Caco-2 (cell line): ENCODE measurements at regions not wholly inside any gene's neighbourhood (a gene's known extent, or its start where the extent isn't known, plus 50 kb on each side); places are given as distances from the start of the nearest gene placed in this dataset.

Source experiments
- BruUV-seq: library from RNA; stranded (reverse); fragments of 400-500 nt; replicated peaks from 2 replicates; lab custom pipeline; 2021; lab: Mats Ljungman, UMichigan
- CTCF ChIA-PET: fragments of 300-600 bp; sonication (Branson Sonifier 250); formaldehyde crosslinking; loops from one replicate; lab custom pipeline; 2022; ENCODE audit warnings: antibody characterized with exemption; lab: Charles Lee
- POLR2A ChIA-PET: fragments of 300-600 bp; sonication (Branson Sonifier 250); formaldehyde crosslinking; loops from one replicate; lab custom pipeline; 2022; ENCODE audit warnings: antibody characterized with exemption; lab: Charles Lee
- DNase-seq, 2 experiments: peaks; one replicate each; pipeline versions ENCODE4 v3.0.0 to v3.0.0-alpha.2; 2020 to 2022
- H3K27me3 ChIP-seq: replicated peaks from 2 replicates; pipeline ENCODE4 v1.6.0; 2011; ENCODE audit warnings: low read length; ENCODE audit not compliant: control insufficient read depth, insufficient read depth
- H3K36me3 ChIP-seq: 2 replicates; pipeline ENCODE4 v1.5.1; 2011; ENCODE audit warnings: low read length; ENCODE audit not compliant: control insufficient read depth, insufficient read depth
- H3K4me1 ChIP-seq: fragments of 250-450 bp; sonication (Bioruptor Pico); 2 replicates; pipeline ENCODE4 v1.5.1; 2020; ENCODE audit warnings: mild to moderate bottlenecking
- H3K4me3 ChIP-seq: 2 replicates; pipeline ENCODE4 v1.5.1; 2011; ENCODE audit warnings: low read depth, mild to moderate bottlenecking, control low read depth, low read length
- H3K9me3 ChIP-seq: fragments of 250-450 bp; sonication (Bioruptor Pico); 2 replicates; pipeline ENCODE4 v1.5.1; 2020; ENCODE audit warnings: mild to moderate bottlenecking, moderate library complexity
- H3K27ac Mint-ChIP-seq: one replicate; pipeline ENCODE4 v1.8.0; 2022; ENCODE audit warnings: mixed read lengths; ENCODE audit not compliant: unreplicated experiment
- H3K27me3 Mint-ChIP-seq: one replicate; pipeline ENCODE4 v1.8.0; 2022; ENCODE audit warnings: mixed read lengths; ENCODE audit not compliant: insufficient read depth, unreplicated experiment
- H3K36me3 Mint-ChIP-seq: one replicate; pipeline ENCODE4 v1.8.0; 2022; ENCODE audit warnings: mild to moderate bottlenecking, mixed read lengths; ENCODE audit not compliant: insufficient read depth, unreplicated experiment
- H3K4me1 Mint-ChIP-seq: one replicate; pipeline ENCODE4 v1.8.0; 2022; ENCODE audit warnings: low read depth, mixed read lengths; ENCODE audit not compliant: unreplicated experiment
- H3K4me3 Mint-ChIP-seq: one replicate; pipeline ENCODE4 v1.8.0; 2022; ENCODE audit warnings: mild to moderate bottlenecking, moderate library complexity, mixed read lengths; ENCODE audit not compliant: unreplicated experiment
- H3K9me3 Mint-ChIP-seq: one replicate; pipeline ENCODE4 v1.8.0; 2022; ENCODE audit warnings: mixed read lengths; ENCODE audit not compliant: unreplicated experiment
- CTCF ChIP-seq, 2 experiments: fragments of 200-600 bp in 1 of 2; IDR thresholded peaks; 1 replicate in 1 of 2; 2 replicates in 1 of 2; pipeline versions ENCODE4 v1.5.1 to v1.8.0; 2011 to 2022; ENCODE audit warnings: antibody characterized with exemption in 1 of 2, control low read depth in 1 of 2, inconsistent platforms in 1 of 2, low read depth in 1 of 2, low read length in 1 of 2, mild to moderate bottlenecking in 1 of 2, moderate library complexity in 1 of 2; ENCODE audit not compliant: insufficient read depth in 1 of 2, severe bottlenecking in 1 of 2, unreplicated experiment in 1 of 2
- intact Hi-C: fragments of 100-400 bp; cut with micrococcal nuclease; formaldehyde crosslinking; loops from one replicate; pipeline ENCODE4 v1.10.0; 2022; ENCODE audit not compliant: unreplicated experiment

GRCh38 chr15:93614386-93615104, 525.5 kb upstream of the RGMA start:
- BruUV-seq = no TSS peak

GRCh38 chr15:93613386-93613785, 524.4 kb upstream of the RGMA start:
- no TSS peak for BruUV-seq
- no peak overlapping the region for H3K4me3 ChIP-seq
- H3K36me3 Mint-ChIP-seq = no peaks in the 10 kb centered on the region
- no peaks in the 10 kb centered on the region for H3K4me1 ChIP-seq
- H3K36me3 ChIP-seq = no peaks in the 10 kb centered on the region
- no peaks in the 10 kb centered on the region for H3K27me3 ChIP-seq
- intact Hi-C loops = loop anchor here (10.0 kb wide), 2 partner anchors 511 to 579 kb away; no protein-coding TSS in a partner anchor
- POLR2A ChIA-PET = no interaction called here
- H3K4me3 Mint-ChIP-seq = no peak overlapping the region
- peaks cover 25% of the 10 kb centered on the region for H3K27me3 Mint-ChIP-seq
- H3K27ac Mint-ChIP-seq = no peak overlapping the region
- no peaks in the 10 kb centered on the region for H3K9me3 Mint-ChIP-seq
- DNase-seq = no peak
- no peaks in the 10 kb centered on the region for H3K4me1 Mint-ChIP-seq
- CTCF ChIA-PET = no interaction called here
- TF ChIP-seq CTCF (IDR thresholded peaks at IDR 0.05; ENCODE audit: insufficient read depth in 1 of 2, low read depth in 1 of 2, low read length in 1 of 2, severe bottlenecking in 1 of 2, unreplicated experiment in 1 of 2) = no peak
- H3K9me3 ChIP-seq = no peaks in the 10 kb centered on the region

More at GRCh38 chr15:93614386-93615104, 525.5 kb upstream of the RGMA start:
- intact Hi-C loops = loop anchor here (10.0 kb wide), 2 partner anchors 510 to 580 kb away; no protein-coding TSS in a partner anchor
- ChIA-PET POLR2A (no interaction called here), CTCF (interaction anchor here (0.7 kb wide), 1 partner anchor 12 kb away, joined by 3 read pairs; no protein-coding TSS in a partner anchor)
- Mint-ChIP-seq H3K4me1 (no peaks in the 10 kb centered on the region), H3K9me3 (no peaks in the 10 kb centered on the region), H3K27ac (no peak overlapping the region), H3K36me3 (no peaks in the 10 kb centered on the region), H3K4me3 (no peak overlapping the region), H3K27me3 (peaks cover 25% of the 10 kb centered on the region)
- Histone ChIP-seq H3K4me1 (no peaks in the 10 kb centered on the region), H3K4me3 (no peak overlapping the region), H3K9me3 (no peaks in the 10 kb centered on the region), H3K36me3 (no peaks in the 10 kb centered on the region), H3K27me3 (no peaks in the 10 kb centered on the region)
- no peak for TF ChIP-seq CTCF (IDR thresholded peaks at IDR 0.05; ENCODE audit: insufficient read depth in 1 of 2, low read depth in 1 of 2, low read length in 1 of 2, severe bottlenecking in 1 of 2, unreplicated experiment in 1 of 2)
- DNase-seq = no peak

- H3K4me3 Mint-ChIP-seq = no peak overlapping the region
- Histone ChIP-seq H3K27me3 (no peaks in the 10 kb centered on the region), H3K4me1 (no peaks in the 10 kb centered on the region), H3K9me3 (no peaks in the 10 kb centered on the region), H3K36me3 (no peaks in the 10 kb centered on the region), H3K4me3 (no peak overlapping the region)
- no TSS peak for BruUV-seq
- no peak for DNase-seq
- CTCF ChIA-PET = no interaction called here
- no peak overlapping the region for H3K27ac Mint-ChIP-seq
- no peaks in the 10 kb centered on the region for H3K9me3 Mint-ChIP-seq
- peaks cover 25% of the 10 kb centered on the region for H3K27me3 Mint-ChIP-seq
- POLR2A ChIA-PET = no interaction called here
- H3K36me3 Mint-ChIP-seq = no peaks in the 10 kb centered on the region
- intact Hi-C loops = loop anchor here (10.0 kb wide), 2 partner anchors 512 to 578 kb away; no protein-coding TSS in a partner anchor
- H3K4me1 Mint-ChIP-seq = no peaks in the 10 kb centered on the region
- TF ChIP-seq CTCF (IDR thresholded peaks at IDR 0.05; ENCODE audit: insufficient read depth in 1 of 2, low read depth in 1 of 2, low read length in 1 of 2, severe bottlenecking in 1 of 2, unreplicated experiment in 1 of 2) = no peak
These were observed 523.9 kb upstream of the RGMA start for GRCh38 chr15:93612953-93613352.
